Right hindlimb (tissue), 1 donor: ENCODE measurements at regions not wholly inside any gene's neighbourhood (a gene's known extent, or its start where the extent isn't known, plus 50 kb on each side); places are given as distances from the start of the nearest gene placed in this dataset.

Experiments used
- DNase-seq: peaks from one replicate; pipeline ENCODE4 v3.0.0-alpha.2; 2018

DNA sequence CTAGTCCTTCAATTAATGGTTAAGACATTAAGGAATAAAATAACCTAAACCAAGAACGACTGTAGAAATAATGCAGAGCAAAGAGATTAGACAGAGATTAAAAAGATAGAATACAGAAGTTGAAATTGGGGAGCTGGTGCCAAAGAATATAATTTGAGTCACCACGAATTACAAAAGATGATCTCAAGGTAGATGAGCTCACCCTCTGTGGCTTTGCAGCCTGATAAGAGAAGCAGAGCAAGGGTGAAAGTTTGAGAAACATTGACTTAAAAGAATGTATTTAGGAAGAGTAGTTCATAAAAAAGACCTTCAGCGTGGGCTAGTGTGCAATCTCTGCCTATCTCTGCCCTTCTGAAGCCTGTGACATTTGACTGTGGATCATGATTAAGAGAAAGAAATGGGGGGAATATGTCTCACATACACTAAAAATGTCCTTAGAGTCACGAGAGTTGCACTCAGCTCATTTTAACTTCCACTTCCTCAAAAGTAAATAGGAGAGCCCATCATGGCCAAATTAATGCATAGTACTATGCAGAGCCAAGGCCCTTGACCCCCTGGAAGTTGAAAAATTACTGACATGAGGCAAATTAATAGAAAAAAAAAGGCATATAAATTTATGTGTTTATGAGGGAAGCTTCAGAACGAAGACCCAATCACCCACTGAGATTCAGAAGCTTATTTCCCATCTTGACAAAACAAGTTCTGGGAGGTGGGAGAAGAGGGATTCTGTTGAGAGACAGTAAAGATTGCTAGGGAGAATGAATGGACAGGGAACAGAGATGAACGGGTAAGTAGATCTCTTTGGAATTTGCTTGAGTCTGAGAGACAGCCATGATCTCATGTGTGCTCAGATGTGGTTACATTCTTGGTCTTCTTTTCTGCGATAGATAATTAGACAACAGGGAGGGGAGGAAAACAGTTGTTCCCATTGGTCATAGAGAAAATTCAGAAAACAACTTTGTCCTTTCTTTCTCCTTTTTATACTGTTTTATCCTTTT, 395.4 kb upstream of the LRRC7 start:
- DNase-seq: no peak

DNA sequence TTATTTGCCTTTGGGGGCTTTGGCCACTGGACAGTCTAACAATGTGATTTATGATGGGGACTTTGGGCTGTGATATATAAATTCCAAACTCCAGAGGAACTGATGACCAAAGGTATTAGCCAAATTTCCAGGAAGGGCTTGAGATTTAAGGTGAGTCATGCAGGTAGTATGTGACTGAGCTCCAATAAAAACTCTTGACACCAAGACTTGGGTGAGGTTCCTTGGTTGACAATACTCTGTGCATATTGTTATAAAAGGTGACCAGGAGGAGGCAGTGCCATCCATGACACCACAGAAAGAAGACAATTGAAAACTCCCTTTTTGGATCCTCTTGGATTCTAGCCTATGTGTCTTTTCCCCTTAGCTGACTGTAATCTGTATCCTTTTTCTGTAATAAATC, 392.7 kb upstream of the LRRC7 start:
- no peak for DNase-seq

DNA sequence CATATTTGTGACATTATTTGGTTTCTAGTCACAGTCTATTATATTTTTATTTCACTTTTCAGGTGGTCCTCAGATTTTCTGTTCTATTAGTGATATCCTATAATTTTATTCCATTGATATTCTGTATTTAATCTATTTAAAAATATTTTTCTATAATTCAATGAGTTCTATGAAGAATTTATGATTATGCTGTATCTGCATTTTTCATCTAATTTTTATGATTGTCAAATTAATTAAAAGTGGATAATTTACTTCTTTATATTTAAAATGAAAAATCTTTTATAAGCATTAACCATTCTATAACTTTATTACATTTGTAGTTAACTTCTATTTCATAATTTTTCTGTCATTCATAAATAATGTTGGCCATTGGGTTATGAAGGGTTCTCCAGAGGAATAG, 387.4 kb upstream of the LRRC7 start:
- DNase-seq: no peak

DNA sequence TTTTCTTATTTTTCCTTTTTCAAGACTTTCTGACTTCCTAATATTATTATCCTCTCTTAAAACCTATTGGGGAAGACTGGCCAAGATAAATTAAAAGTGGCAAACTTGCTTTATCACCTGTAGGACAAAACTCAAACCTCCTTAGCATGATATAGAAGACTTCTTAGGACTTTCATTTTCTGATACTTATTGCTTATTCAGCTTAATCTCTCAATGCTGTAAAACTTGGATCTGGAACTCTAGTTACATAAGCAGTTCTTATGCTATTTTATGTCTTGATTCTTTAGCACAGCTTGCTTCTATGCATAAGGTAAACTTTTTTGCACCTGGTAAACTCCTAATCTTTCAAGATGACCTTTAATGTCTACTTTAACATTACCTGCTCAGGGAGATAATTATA, 382.3 kb upstream of the LRRC7 start:
- DNase-seq: no peak

DNA sequence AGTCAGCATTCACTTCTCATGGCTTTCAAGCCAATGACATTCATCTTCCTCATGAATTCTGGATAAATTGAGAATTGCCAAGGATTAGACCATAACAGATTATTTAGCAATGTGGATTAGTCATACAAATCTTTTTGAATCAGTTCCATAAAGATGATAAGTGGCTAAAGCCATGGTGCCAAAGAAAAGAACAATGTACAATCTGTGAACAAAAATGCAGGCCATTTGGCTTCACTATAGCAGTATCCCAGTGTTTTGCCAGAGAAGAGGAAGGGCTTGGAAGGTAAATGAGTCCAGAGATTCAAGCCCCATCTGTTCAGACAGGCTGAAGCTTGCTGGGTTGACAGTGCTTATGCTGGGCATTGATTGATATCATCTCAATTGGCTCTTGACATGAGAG, 376.4 kb upstream of the LRRC7 start:
- no peak for DNase-seq

DNA sequence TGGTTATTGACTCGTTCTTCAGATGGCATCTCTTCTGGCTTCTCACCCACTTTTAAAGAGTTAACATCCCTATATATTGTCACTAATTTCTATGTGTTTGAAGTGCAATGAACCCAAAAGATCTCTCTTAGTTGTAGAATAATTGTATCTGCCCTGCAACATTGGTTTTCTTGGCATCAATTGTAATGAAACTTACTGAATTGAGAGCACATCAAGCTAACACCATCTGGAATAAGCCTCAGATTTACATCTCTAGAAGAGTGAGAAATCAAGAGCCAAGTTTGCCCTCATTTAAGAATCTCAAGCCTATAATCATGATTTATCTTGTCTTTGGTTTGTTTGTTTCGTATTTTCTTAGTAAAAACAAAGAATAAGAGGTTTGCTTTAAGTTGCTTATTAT, 372.6 kb upstream of the LRRC7 start:
- no peak for DNase-seq

DNA sequence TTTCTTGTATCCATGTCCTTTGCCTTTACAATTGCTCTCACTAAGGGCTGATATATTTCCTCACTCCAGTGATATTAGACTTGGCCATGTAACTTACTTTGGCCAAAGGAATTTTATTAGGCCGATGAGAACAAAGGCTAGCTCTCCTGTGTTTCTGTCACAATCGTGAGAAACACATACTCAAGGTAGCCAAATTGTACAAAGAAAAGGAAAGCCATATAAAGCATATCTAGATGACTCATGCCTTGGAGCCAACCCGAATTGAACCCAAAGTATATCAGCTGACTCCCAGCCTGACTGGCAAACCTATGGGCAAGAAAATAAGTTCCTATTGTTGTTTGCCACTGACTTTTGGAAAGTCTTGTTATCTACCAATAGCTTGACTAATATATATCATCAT, 371.7 kb upstream of the LRRC7 start:
- DNase-seq: no peak

DNA sequence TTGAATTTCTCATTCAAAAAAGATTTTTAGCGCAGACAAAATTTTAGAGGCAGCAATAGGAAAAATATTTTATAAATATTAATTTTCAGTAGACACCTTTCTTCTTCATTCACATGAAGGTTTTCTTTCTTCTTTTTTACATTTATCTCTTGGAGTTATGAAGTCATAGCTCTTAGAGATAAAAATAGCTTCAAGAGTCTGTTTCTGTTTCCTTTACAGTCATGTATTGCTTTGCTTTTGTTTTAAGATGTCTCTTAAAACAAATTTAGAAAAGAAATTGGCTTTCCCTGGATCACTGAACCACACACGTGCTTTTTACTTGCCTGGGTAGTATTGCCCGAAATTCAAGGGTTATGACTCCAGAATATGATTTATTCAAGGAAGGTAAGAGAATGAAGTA, 369.9 kb upstream of the LRRC7 start:
- DNase-seq: no peak

DNA sequence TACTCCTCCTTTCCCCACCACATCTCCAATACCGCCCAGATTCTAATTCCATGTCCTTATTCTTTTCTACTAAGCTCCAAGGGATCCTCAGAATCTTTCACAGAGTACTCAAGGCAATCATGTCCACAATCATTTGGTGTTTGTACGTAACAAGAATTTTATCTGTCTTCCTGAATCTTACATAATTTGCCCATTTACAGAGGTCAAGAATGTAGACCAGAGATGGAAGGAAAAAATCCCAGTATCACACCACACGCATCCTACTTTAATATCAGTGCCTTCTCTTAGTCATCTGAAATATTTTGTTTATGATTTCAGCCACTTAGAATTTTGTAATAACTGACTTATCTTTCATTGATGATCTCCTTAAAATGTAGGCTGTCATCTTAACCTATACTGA, 366.0 kb upstream of the LRRC7 start:
- no peak for DNase-seq

DNA sequence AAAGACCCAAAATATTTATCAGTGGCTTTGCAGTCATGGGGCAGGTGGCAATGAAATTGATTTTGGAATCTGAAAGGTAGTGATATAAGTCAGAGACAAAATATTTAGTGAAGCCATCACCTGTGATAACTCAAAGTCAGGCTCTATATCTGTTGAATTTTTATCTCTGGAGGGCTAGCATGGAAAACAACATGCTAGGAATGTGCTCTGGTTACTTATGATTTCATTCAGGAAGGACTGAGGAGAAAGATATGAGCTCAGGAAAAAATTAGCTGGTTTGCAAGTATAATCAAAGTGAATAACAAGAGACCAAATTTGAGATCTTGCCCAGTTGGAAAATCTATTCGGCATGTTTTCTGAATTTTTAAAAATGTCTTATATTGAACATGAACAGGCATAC, 364.6 kb upstream of the LRRC7 start:
- DNase-seq: no peak

DNA sequence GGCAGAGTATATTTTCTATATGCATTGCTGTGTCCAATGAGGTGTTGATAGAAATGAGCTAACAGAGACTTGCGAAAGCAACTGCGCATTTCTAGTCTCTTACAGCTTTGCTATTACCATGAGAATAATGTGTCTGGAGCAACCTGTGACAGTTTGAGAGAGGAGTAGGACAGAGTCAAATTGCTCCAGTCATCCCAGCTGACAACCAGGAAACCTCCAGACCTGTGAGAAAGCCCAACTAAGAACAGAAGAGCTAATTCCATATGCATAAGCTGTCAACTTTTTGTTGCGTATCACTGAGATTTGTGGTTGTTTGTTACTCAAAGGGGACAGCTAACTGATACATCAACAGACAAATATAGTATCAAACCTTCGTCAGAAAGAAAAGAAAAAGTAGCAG, 354.1 kb upstream of the LRRC7 start:
- no peak for DNase-seq

DNA sequence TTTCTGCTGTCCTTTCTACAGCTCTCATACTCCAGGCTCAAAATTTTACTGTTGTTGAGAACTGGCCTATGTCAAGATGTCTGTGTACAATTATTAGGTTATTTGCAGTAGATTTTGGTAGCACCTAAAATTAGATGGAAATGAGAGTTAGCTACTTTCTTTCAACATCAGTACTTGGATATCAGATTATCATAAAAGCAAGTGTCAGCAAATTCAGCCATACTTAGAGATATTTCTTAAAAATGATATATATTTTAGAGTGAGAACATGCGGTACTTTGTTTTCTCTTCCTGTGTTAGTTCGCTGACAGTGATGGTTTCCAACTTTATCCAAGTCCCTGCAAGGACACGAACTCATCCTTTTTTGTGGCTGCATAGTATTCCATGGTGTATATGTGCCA, 351.8 kb upstream of the LRRC7 start:
- DNase-seq: no peak

DNA sequence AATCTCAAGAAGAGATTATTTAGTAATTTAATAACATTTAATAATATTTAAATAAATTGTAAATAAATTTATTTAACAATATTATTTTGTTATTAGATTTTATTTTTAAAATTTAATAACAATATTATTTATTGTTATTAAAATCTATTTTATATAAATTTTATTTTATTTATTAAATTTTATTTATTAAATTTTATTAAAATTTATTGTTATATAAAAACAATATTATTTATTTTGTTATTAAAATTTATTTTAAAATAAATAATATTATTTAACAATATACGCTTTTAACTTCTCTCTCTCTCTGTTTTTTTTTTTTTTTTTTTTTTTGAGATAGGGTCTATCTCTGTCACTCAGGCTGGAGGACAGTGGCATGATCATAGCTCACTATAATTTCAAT, 347.1 kb upstream of the LRRC7 start:
- no peak for DNase-seq

DNA sequence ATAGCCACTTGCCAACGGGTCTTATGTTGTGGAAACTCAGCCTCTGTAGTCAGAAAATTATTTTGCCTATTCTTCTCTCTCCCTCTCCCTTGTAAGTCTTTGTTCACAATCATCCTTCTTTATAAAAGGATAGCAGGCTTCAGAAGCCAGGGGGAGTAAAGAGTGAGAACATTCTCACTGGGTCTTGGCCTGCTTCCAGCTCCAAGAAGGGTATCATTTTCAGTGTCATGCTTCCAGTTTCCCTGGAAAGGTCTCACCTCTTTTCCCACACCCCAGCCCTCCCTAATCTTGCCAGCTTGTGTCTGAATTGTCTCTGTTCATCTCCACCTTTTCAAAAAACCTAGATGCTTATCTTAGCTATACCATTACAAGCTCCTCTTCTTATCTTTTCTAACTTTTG, 346.2 kb upstream of the LRRC7 start:
- no peak for DNase-seq

DNA sequence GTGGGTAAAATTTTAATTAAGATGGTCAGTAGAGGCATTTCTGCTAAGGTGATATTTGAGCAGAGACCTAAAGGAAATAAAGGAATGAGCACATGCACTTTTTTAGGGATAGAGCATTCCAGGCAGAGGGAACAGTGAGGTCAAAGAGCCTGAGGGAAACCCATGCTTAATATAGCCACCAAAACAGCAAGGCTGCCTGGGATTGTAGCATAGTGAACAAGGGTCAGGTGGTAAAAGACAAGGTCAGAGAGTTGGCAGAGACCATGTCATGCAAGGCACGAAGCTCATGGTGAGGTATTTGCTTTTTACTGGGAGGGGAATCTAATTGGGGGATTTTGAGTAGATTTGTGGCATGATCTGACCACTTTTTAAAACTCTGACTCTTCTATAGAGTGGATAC, 344.6 kb upstream of the LRRC7 start:
- DNase-seq: no peak

DNA sequence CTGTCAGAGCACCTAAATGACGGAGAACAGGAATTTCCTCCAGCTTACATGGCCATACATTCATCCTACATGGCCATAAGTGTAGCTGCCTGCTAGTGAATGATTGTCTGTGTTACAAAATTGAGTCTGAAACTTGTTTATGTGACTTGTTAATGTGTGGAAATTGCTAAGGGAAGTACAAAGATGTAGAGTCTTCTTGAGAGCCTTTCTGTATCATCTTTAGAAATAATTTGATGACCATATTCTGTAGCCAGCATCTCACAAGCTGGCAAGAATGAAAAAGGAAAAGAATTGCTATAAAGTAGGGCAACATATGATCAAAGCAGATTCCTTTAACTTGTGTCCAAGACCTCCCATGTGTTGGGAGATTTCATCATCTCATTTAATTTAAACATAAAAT, 339.2 kb upstream of the LRRC7 start:
- no peak for DNase-seq

DNA sequence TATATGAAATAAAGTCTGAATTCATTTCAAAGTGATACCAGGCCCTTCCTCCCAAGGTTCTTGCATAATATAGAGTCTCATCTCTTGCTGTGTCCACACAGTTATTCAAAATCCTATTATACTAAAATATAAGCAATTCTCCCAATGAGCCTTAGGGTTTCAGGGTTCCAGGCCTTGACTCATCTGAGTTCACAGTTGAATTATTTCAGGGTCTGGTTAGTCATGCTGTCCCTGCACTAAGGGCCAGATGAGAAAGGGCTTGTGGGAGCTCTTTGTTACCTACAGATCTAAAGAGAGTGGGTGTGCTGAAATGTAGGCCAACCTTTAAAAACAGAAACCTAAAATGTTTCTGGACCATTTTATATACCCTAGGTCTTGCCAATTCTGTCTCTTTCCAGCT, 337.5 kb upstream of the LRRC7 start:
- no peak for DNase-seq

DNA sequence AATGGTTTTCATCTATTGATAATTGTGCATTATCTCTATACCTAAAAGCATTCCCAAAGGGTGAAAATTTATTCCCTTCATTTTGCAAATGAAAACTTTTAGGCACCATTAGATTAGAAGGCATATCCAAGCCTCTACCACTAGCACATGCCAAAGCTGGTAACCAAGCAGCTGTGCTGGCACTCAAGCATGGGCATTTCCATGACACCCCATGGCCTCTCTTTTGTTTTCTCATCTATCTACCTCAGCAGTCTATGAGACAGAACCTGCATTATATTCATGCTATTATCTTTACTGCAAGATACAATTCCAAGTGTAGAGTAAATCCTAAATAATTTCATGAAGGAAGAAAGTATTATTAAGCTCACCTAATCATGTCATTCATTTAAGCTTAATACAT, 334.3 kb upstream of the LRRC7 start:
- DNase-seq: no peak

DNA sequence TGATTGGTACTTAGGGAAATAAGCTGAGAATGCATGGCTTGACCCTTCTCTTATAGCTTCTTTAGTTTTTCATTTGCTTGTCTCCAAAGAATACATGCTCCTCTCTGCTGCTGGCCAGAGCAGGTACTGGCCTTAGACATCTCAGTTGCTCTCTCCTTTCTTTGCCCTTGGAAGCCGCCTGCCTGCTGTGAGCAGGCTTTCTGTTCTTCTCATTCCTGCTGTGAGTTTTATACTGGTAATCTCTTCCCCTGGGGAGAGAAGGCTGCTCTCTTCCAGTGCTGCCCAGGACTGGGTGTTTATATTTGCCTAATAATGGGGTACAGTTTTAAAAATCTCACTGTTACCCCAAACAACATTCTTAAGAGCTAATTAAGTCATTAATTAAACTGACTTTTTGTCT, 323.5 kb upstream of the LRRC7 start:
- DNase-seq: no peak

DNA sequence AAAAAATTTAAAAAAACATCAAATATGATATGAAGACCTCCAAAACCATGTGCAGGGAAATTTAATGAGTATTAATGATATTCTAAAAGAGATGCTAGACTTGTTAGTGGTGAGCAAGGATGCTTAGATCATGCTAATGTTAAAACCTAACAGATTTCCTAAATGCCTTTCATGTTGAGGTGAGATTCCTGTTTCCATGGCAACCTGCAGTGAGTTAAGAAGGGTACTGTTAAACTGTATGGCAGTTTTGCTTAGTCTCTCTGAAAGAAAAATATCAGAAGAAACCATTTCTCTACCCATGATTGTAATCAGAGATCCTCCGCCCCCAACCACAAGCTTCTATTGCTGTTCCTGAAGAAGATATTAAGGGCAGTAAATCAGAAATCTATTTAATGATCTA, 321.6 kb upstream of the LRRC7 start:
- DNase-seq: no peak

DNA sequence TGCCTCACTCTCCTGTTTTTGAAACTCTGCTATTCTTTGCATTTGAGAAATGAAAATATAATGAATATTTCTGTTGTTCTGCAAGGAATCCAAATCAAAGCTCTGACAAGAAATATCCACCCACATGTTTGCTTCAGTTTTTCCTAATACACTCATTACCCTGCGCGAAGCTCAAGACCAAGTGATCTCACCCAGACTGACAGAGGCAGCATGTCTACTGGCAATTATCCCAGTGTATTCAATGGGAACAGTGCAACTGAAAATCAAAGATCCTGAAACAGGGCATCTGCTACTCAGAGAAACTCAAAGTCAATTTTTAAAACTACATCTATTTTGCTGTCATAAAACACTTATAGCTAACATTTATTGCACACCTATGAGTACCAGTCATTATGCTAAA, 321.0 kb upstream of the LRRC7 start:
- no peak for DNase-seq

DNA sequence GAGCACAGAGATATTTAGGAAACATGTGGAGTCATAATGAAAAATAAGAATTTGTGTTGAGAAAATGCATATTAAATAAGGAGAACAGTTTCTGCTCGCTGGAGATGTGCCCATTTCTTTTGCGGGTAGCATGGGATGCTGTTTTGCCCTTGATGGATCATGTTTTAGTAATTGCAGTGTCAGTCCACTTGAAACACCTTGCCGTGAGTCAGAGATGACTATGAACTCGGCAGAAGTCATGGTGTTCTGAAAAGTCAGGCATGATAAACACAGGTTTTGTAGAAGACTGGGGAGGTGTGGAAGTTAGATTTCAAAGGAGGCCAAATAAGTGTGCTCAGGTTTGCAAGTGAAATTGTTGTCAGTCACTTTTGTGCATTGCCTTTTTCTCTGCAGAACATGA, 315.0 kb upstream of the LRRC7 start:
- no peak for DNase-seq

DNA sequence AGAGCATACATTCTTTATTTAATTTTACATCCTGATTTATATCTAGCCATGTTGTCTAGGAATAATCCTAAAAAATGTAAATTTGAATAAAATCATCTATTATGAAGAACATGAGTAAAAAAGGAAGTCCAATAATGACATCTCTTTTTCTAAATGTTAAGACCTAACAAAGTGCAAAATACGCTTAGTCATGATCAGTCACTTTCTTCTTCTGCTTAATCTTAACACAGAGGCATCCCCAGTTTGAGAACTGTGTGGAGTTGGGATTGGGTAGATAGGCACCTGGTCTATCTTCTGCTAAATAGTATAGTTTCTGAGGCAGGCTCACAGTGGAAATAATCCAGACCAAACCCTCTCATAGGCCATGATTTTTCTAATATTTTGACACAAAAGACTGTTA, 311.7 kb upstream of the LRRC7 start:
- no peak for DNase-seq

DNA sequence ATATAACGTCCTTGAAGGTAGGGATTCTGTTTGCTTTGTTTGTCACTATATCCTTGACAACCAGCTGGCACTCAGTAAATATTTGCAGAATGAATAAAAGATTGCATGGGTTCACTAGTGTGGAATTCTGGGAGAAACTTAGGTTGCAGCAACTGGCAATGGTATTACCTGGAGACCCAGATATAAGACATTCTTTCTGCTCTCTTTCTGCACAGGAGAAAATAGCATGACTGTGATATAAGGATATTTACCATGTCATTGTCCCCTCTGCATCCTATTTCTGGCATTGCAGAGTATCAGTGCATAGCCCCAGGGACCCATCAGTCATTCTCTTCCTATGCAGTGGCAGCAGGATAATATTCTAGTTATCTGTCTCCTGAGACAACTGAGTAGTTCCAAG, 308.9 kb upstream of the LRRC7 start:
- no peak for DNase-seq

DNA sequence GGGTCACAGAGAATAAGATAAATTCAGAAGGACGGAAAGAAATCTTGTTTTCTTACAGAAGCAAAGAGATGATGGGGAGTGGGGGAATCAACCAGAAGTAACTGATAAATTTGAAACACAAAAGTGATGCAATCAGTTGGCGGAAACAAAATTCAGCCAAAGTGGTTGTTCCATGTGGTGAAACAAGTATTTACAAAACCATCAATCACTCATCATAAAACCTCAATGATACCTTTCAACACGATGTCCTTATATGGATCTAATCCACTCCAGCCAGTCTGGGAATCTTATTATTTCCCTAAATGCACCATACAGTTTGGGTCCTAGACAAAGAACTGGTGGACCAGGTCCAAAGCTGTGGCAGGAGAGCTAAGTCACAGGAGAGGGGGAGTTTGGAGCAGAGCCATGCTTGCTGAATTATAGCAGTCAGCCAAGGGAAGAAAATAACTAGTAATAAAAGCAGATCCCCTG, 303.8 kb upstream of the LRRC7 start:
- DNase-seq: peak; percentile 67
